Occipital lobe (tissue), 1 donor: ENCODE measurements at regions not wholly inside any gene's neighbourhood (a gene's known extent, or its start where the extent isn't known, plus 50 kb on each side); places are given as distances from the start of the nearest gene placed in this dataset.

Experiments used
- DNase-seq: peaks from one replicate; lab custom pipeline; 2025; lab: John Stamatoyannopoulos, UW

DNA sequence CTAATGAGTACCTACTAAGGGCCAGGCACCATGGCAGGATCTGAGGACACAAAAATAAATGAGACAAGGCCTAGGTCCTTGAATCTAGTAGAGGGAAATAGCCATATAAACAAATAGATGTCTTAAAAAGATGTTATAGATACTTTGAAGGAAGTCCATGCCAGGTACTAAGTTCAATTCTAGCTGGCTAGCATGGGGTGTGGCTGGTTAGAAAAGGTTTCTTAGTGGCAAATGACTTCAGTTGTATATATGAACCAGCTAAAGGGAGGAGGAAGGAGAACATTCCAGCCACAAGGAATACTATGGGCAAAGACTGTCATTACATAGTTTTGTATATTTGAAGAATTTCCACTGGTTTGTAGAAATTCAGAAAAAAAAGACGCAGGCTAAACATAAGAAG lies 133.6 kb upstream of the BMP4 start:
- DNase-seq = no peak

DNA sequence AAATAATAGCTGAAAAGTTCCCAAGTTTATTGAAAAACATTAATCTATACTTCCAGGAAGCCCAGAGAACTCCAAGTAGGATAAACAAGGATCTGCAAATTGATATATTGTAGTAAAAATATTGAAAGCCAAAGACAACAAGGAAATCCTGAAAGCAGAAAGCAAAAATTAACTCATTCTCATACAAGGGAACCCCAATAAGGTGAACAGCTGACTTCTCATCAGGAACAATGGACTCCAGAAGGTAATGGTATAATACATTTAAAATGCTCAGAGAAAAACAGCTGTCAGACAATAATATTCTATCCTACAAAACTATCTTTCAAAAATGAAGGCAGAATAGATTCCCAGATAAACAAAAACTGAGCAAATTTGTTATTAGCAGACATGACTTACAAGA lies 138.1 kb upstream of the BMP4 start:
- no peak for DNase-seq

DNA sequence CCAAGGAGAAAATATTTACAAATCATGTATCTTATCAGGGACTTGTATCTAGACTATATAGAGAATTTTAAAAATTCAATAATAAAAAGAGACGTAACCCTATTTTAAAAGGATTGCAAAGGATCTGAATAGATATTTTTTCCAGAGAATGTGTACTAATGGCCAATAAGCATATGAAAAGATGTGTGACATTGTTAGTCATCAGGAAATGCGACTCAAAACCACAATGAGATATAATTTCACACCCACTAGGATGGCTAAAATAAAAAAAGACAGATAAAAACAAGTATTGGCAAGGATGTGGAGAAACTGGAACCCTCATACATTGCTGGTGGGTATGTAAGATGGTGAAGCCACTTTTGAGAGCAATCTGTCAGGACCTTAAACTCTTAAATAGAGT lies 141.9 kb upstream of the BMP4 start:
- DNase-seq = no peak

DNA sequence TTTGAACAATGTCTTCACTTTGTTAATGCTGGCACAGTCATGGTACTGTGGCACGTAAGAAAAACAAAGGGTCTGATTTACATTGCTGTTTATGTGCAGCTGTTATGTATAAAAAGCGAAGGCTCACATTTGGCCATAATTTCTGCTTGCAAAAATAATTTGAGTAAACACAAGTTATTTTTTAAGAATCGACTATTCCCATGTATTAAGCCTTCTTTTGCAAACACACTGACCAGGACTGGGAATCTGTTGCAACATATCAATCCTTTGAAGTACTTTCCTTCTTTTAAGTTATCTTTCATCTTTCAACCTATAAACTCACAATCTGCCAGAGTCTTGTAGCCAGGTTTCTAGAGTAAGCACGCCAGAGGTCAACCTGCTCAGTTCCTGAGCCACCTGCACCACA lies 145.4 kb upstream of the BMP4 start:
- no peak for DNase-seq

DNA sequence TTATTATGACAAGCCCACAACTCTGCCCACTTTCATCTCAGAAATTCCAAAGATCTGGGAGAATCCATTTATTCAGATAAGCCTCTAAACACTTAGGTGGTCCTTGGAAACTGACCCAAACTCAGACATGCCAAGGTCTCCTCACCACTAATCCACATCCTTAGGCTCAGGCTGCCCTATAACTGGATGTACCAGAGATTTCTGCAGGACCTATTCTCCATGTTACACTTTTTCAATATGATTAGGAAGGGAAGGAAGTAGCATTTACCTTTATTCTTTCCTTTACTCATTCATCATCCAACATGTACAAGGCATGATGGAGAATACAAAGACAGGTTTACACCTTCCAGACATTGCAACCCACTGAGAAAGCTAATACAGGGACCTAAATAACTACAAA lies 145.9 kb upstream of the BMP4 start:
- no peak for DNase-seq

DNA sequence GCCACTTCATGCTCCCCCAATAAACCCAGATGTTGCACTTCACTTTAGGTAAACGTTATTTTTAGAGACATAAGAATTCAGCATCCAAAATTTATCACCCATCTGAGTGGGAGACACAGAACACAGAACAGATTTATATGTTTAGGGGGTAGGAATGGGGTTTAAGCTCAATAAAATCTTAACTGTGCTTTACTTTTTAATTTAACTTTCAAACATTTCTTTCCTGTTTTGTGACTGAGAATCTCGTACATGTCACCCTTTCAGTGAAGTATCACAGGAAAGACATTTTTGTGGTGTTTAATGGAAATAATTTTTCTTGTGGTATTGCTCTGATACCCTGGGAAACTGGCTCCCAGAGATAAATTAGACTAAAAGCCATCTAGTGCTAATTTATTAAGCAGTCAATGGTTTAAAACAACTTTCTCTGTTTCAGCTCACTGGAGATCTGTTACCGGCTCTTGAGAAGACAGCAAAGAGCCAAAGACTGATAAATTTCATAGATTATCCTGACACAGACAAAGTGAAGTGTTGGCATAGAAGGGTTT lies 148.0 kb upstream of the BMP4 start:
- DNase-seq = no peak

DNA sequence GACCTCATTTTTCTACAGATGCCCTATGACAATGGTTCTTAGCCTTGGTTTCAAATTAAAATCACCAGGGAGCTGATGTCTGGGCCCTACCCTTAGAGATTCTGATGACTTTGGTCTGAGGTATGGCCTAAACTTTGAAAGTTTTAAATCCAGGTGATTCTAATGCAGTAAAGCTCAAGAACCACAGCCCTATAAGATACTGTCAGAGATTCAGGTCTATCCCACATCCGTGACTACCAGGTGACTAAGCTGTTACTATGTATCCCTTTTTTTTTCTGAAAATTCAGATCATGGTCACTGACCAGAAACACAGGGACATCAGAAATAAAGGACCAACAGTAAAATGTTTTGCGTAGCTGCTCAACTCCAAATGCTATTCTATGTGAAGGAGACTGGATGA lies 148.8 kb upstream of the BMP4 start:
- no peak for DNase-seq

DNA sequence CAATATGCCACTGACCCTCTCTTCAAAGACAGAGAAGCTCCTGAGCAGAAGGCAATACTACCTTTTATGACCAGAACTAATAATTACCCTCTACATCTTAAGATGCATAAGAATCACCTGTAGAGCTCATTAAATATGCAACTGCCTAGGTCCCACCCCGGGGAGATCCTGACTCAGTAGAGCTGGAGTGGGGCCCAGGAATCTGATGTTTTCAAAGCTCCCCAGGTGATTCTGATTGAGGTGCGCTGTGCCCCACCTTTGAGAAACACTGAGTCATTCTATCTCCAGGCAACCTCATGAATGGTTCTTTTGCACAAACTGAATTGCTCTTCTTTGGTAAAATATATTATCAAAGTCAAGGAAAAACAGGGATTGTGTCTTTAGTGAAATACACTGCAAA lies 149.3 kb upstream of the BMP4 start:
- DNase-seq = no peak

DNA sequence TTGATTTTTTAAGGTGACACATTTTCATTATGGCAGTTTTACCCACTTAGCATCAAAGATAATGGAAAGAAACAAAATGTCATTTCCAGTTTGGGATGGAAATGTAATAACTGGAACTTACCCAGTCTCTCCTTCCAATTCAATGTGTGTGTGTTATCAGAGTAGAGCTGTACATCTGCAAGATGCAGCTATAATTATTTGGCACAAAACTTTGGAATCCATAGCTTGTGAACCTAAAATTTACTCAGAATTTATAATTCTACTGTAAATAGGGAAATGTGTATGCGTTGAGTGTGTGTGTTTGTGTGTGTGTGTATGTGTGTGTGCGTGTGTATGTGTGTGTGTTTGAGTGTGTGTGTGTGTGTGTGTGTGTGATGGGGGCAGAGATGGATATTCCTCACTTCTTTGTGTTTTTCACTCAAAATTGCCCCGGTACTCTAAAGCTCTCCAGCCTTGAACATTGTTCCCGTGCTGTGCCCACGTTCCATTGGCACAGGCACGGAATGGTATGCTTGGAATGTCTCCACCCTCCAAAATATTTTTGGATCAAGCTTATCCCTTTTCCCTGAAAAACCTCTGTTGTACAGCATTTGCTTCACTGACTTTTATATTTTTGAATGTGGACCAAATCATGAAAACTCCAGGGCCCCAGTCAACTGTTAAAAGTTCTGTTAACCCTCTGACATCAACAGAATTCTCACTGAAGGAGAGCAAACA lies 150.2 kb upstream of the BMP4 start:
- no peak for DNase-seq

DNA sequence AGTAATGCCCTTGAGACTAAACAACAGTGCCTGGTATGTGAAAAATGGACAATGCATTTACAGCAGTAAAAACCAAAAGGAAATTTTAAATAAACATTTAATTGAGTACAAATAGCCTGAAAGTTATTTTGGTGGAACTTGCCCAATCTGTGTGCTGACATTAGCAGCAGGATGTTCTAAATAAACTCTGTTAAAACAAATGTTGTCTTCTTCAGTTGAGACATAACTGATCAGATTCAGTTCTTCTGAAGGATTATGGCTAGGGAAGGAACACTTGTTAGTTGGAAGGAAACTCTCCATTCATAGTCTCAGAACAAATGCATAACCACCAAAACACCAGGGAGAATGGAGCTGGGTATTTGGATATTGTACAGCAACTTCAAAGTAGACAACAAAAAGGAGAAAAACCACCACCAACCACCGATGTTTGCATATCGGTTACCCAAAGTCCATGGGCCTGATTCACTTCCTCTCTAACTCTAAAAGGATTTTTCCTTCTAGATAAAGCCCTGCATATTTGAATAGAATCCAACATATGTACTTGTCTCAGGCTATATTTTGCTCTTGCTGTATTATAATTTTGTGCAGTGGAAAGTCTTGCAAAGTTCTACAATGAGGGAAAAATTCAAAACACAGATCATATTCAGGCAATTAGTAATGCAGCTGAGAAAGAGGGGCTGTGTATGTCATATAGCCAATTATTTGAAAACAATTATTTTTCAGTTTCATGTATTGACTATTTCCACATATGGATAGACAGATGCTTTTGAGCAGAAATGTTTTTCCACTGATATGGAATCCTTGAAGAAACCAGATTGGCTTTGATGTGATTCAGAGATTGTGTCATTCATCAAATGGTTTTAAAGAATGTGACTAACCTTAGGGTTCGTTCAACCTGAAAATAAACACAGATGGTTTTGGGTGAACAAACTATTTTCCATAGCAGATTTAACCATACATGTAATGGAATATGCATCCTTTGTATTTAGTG lies 152.2 kb upstream of the BMP4 start:
- no peak for DNase-seq

DNA sequence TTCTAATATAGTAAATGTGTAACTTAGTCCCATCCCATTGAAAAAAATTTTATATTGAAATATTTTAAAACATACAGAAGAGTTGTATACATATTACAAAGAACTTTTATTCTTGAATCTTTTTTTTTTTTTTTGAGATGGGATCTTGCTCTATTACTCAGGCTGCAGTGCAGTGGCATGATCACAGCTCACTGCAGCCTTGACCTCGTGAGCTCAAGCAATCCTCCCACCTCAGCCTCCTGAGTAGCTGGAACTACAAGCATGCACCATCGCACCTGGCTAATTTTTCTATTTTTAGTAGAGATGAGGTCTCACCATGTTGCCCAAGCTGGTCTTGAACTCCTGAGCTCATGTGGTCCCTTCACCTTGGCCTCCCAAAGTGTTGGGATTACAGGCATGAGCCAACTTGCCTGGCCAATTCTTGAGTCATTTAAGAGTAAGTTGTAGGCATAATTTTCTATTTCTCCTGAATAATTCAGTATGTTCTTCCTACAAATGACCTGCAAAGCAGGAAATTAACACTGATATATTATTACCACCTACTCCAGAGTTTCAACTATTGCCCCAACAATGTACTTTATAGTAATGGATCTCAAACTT lies 153.0 kb upstream of the BMP4 start:
- DNase-seq = no peak

DNA sequence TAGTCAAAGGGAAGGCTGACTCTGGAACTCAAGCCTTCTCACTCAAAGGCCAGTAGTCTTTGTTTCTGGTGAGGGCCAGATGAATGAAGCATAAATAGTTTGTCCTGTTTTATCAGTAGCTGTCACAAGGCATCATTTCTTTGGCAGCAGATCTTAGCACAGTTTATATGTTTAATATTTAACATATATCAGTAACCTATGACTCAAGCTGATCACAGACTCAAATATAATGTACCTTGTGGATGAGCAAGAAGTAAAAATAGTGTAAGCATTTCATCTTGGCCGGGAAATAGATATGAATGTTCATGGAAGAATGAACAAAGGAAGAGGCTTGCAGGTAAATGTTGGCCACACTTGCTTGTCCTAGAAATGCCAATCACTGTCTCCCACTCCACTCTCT lies 158.3 kb upstream of the BMP4 start:
- no peak for DNase-seq

DNA sequence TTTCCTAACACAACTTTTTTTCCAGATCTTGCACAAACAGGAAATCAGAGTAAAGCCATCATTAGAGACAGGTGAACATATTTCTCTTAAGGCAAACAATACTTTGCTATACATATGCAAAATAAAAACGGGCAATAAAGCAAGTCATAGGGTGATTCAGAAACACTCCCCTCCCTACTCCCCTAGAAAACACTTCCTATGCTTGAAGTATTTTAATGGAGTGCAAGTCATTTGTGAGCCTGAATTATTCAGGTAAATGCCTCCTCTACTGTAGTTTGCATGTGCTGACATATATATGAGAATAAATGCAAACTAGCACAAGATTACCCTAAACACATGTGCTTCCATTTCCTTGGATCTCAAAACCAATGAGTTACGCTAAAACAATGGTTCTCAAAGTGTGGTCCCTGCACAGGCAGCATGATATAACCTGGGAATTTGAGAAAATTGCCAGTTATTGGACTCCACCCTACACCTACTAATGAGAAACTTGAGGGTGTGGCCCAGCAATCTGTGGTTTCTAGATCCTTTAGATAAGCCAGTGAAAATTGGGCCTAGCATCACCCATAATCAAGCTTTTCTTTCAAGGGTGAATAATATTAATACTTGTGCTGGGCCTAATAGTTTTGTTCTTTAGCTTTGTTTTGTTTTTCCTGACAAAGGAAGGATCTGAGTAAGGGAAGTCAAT lies 159.7 kb upstream of the BMP4 start:
- no peak for DNase-seq

DNA sequence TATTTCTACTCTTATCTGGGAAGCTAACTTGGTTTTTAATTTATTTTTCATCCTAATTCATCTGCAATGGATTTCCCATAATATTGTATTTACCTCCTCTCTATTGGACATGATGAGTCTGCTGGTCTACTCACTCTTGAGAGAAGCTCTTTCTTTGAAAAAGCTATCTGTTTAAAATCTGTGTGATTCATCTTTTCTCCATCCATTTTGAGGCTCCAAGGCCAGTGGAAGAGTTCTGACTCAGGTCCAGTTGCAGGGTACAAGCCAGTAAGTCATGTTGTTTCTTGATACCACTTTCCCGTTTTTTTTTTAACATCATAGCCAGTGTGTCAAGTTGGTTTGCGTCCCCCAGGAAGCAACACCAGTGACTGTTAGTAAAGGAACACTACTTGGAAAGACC lies 160.3 kb upstream of the BMP4 start:
- no peak for DNase-seq

DNA sequence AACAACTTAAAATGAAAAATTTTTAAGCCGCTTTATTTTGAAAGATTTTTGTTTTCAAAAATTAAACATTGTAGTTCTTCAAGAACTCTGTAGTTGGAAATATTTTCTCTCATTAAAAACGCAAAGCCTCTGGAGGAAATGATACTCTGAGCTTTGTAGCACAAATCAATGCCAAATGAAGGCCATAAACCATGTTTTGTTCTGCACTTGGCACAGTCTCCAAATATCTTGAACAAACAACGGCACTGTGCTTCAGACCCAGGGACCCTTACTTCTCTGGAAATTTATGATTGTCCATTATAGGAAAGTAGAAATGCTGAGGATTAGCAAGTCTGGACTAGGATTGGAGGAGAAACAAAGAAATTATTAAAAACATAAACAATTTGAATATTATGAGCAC lies 160.8 kb upstream of the BMP4 start:
- DNase-seq = no peak

DNA sequence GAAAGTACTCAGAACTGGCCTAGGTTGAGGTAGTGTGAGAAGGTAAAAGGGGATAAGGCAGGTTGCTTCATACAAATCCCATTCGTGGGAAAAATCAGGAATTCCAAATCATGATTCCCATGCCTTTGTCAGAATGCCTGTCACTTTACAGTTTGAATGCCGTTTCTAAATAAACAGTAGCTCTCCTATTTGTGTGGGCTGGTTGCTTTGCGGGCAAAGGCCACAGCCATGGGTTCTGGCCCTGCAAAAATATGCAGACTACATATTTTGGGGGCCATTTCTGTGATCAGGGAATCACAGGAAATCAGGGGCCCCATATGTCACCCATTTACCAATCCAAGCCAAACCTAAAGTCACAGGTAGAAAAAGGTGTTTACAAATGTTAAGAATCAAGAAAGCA lies 161.3 kb upstream of the BMP4 start:
- no peak for DNase-seq

DNA sequence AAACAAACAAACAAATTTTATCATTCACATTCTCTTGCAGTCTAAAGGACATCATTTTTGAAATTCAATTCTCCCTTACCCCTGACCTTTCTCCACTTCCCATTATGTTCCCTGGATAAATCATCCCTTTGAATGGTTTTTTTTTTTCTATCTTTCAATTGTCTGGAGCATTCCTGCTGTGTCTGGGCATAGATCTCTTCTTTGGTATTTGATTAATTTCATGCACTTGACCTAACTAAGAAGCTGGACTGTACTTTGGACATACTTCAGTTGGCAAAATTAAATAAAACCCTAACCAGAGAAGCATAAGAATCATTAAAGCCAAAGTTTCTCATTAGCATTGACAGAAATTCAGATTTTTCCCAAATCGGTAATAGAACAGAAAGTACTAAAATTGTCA lies 163.6 kb upstream of the BMP4 start:
- no peak for DNase-seq

DNA sequence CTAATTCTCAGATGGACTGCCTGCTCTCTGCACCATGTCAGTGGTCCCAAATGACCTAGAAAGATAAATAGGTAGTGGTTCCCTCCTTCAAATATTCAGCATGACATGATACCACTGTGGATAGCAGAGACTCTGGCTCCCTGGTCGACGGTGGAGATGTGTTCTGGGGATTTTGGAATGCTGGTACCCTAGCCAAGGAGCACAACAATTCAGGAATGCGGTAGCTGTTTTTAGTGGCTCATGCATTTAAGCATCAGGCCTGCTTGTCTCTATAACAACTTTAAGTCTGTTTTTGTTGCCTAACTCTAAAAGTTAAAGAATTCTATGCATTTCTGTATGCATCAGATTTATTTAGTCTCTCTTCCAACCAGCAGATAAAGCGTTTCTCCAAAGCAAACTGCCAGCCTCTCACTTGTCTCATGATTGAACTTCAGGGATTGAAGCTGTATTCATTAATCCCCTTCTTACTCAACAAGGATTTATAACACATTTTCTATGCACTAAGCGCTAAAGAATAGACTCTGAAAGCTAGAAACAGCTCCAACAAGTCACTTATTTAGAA lies 164.9 kb upstream of the BMP4 start:
- DNase-seq = no peak

DNA sequence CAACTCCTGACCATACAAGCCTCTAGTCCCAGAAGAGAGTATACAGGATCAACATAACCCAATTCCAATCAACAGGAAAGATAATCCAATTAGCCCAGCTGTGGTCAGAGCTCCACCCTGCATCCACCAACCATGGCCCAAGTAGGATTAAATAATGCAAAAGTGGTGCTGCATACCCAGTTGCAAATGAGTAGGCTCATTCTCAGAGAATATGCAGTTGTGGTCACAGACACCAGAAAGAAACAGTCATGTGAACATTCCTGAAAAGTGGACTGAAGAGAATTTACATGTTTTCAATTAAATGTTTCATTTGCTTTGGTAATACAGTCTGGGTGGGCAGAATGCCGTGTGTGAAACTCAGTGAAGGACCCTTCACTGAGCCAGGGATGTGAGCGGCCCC lies 167.2 kb upstream of the BMP4 start:
- DNase-seq = no peak

DNA sequence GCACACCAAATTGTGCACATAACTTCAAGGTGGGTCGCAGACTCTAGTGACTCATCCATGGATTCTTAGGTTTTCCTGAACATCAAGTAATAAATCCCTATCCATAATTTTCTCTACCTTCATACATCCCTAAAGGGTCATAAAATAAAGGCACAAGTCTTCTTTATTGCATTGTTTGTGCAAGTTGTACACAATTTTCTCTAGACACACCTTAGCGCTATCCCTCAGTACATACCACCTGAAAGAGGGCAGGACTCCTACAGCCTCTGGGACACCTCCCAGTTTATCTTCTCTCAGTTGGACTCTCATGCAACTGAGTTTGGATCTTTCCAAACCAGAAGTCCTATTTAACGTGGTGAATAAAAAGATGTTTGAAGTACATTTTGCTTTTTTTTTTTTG lies 168.5 kb upstream of the BMP4 start:
- DNase-seq = no peak

DNA sequence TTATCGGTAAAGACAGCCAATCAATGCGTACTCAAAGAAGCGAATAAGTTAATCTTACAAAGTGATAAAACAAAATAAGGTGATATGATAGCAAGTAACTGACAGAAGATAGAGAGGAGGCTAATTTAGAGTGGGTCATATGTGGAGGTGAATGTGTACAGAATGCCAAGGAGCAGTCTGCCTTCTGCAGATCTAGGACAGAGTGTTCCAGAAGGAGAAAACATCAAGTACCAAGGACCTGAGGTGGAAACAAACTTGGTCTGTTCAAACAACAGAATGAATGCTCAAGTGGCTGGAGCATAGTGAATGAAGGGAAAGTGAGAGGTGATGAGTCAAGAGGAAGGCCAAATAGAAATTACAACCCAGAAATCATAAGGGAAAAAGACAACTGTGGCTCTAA lies 170.3 kb upstream of the BMP4 start:
- no peak for DNase-seq
